HL-60/S4 (cell line): ENCODE measurements at regions not wholly inside any gene's neighbourhood (a gene's known extent, or its start where the extent isn't known, plus 50 kb on each side); places are given as distances from the start of the nearest gene placed in this dataset.

ENCODE experiments used
- in situ Hi-C: fragments of 300-500 bp; cut with MboI; formaldehyde crosslinking; loops from 2 replicates; pipeline ENCODE4 v1.14.3; 2022; ENCODE audit warnings: low sequenced_read_pairs

DNA sequence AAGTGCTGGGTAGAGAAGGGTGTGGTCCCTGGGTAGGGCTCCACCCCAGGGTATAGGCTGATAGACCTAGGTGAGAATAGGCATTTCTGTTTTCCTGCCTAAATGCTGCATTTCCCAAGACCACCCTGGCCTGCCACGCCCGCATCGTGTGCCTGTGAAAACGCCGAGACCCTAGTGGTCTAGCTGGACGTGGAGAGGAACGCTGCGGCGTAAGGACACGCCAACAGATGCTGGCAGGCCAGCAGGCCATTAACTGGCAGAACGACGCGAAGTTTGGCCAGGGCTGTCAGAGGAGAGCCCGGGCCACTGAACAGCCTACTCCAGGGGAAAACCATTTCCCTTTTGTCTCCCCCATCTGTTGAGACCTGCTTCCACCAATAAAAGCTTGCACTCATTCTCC, 373.2 kb upstream of the FIGN start:
- in situ Hi-C loops: no loop called here

DNA sequence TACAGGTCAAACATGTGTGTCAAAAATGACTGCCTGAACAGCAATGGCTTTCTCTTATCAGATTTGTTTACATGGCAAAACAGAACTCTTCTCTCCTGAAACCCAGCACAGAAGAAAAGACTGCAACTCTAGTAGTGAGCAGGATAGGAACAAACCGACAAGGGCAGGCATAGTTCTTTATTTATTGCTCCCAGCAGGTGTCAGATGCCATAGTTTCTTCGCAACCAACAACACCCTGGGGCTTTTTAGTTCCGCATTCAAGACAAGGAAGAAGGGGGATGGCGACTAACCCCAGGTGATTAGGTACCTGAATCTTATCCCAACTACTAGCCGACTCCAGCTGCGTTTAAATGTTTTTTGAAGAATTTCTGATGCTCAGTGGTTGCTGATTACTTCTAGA, 367.5 kb upstream of the FIGN start:
- in situ Hi-C loops: no loop called here

DNA sequence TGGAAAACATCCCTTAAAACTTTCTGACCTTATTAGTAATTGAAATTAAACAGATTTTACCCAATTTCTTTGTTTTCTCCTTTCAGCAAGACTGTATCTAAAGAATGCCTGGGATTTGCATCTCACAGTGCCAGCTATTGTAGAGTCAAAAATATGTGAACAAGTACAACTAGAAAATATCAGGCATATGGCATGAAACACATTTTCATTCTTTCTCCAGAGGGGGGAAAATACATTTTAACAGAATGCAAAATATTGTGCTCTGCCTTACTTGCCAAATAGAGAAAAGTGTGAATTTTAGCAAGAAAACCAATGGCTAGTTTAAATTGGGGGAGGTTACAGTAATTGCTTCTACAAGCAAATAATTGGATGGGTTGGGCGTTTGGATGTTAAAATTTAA, 366.6 kb upstream of the FIGN start:
- in situ Hi-C loops: no loop called here

DNA sequence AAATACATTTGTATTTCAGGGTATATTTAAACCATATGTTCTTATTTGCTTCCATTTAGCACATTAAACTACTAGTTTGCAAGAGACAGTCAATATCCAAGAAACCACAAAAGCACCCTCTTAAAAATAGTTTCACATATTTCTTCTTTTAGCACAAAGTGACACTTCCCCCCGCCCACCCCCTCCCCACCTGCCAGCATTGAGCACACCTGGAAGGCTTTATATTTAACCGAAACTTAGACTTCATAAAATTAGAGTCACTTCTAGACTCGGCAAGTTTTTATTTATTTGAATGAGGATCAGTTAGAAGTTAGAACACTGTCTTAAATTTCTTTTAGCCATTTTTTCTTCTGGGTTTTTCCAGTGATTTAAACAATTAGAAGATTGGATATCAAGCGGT, 355.9 kb upstream of the FIGN start:
- in situ Hi-C loops: no loop called here

DNA sequence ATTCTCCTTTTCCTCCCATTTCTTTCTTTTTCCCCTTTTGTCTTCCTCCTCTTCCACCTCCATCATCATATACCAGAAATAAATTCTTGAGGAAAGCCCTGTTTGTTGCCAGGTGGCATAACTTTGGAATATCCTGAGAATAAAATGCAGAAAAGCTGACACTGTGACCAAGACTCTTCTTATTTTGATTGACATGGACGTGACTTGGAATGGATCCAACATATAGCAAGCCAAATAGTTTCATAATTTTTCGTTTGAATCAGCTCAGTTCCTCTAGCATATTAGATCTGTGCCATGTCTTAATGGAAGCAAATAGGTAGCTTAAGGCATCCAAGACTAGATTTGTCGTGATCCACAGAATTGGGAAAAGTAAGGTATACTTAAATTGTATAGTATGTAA, 354.7 kb upstream of the FIGN start:
- in situ Hi-C loops: no loop called here

DNA sequence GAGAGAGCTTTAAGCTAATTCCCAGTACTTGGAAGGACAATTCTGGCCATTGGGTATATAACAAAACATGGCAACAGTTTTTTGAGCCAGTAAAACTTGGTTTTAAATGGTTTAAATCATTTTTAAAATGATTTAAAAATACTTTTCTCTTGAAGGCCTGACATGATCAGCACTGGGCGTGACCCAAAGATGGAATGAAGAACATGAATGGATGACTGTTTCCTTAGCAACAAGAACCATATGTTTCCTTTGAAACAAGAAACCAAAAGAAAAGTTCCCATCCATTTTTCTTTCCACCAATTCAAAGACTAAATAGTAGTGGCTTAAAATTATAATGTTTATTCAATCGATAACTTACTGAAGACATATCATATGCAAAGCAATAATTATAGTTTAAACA, 348.3 kb upstream of the FIGN start:
- in situ Hi-C loops: no loop called here

DNA sequence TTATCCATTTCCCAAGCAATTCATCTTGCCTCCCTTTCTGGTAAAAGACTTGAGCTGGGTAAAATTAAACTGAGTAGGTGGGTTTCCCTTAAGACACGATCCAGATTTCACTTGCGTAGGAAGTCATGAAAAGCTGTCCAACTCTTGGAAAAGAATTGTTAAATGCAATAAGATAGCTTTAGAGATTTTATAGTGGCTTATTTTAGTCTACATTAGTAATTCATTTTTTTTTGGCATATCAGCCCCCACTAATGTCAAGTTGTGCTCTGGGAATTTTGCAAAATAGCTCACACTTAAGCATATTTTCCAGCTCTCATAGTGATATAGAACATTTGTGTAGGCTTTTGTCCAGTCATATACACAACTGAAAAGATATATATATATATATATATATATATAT, 344.7 kb upstream of the FIGN start:
- in situ Hi-C loops: no loop called here

DNA sequence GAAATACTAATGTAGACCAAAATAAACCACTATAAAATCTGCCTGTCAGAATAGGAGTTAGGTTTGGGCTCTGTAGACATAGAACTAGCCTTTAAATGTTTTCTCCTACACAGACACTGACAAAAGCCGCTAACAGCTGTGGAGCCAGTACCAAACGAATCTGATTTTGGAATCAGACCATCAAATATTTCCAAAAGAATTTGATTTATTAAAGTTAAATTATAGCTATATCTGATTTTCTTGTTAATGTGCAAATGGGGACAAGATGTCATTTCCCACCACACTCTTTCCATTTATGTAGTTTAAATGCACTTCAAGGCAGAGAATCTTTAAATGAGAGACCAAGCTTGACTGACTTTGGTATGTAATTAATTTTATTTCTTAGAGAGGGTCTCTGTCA, 343.4 kb upstream of the FIGN start:
- in situ Hi-C loops: no loop called here

DNA sequence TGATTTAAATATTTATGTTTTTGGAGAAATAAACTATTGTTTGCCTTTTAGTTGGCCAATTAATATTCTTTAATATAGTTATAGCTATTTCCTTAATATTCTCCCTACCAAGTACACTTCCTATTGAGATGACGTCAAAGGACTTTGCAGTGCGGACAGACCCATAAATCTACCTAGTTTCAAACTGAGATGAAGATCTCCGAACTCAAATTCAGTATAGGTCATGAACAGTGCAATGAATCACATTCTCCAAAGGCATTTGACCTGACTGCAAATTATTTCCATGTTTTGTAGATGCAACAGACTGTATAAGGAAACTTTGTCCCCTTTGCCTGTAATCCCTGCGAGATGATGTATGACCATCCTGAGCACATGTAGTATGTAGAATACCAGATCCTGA, 342.6 kb upstream of the FIGN start:
- in situ Hi-C loops: no loop called here

DNA sequence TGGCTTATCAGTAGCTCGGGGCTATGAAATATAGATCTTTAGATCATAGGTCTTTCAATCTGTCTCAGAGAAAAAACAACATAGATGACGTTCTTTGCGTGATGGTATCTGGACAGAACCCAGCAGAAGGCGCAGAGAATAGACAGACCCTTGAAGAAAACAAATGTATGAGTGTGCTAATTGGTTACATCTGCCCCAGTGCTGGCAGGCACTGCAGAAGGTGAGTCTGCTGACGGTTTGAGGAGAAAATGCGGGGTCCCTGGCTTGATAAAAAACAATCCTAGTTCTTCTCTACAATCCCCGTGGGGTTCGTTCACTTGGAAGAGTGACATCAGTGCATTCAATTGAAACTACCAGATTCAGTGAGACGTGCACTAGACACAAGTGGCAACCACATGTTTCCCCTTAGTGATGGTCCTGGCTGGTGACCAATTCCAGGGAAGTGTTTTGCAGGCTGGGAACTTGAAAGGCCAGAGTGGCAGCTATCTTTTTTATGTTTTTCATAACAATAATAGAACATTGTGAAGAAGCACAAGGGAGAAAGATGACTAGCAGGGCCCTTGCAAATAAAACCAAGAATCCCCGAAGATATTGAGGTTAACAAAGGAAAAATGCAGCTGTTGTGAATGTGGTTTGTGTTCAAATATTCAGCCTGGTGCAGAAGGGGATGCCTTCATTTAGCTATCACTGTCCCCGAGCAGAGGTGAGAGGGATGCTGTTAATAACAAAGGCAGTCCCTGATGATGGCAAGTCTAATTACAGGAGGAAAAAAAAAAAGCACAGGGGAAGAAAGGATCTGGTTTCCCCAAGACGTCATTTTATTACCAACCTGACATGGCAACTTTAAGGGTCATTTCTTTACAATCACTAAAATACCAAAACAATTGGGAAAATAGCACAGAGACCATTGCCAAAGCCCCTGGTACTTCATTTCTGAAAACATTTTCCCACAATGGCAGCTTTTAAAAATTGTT, 337.6 kb upstream of the FIGN start:
- in situ Hi-C loops: loop anchor here (25.0 kb wide), 2 partner anchors 736 to 886 kb away; no protein-coding TSS in a partner anchor

DNA sequence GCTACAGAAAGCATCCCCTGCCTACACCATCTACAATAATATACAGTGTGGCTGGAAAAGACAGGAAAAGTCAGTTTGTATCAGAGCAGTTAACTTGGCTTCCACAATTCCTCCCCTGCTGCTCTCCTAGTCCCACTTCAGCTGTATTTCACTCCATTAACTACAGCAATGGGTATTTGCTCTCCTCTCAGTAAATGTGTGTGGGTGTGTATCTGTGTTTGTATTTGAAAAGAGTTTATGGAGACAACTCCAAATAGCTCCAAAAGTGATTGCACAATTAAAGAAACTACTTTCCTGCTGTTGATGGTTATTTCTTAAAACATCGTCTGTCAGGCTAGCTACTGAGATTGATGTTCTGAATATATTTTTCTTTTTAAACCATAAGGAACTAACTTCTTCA, 333.7 kb upstream of the FIGN start:
- in situ Hi-C loops: loop anchor here (25.0 kb wide), 2 partner anchors 732 to 882 kb away; no protein-coding TSS in a partner anchor

DNA sequence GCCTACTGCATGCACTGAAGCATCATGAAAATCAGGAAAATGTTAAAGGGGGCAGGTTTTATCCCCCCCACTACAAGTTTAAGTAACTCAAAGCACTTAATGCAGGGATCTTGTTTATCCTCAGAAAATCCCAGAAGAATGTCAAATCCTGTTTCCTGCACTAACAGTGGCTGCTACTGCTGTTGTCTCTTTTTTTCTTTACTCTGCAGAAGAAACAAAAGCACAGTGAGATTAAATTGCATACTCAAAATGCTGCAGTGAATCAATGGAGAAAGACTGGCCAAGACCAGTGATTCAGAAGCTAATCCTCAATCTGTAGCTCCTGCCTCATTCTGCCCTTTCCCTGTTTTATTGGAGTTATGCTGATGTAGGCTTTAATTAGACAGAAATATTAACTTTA, 332.3 kb upstream of the FIGN start:
- in situ Hi-C loops: loop anchor here (25.0 kb wide), 2 partner anchors 731 to 881 kb away; no protein-coding TSS in a partner anchor

DNA sequence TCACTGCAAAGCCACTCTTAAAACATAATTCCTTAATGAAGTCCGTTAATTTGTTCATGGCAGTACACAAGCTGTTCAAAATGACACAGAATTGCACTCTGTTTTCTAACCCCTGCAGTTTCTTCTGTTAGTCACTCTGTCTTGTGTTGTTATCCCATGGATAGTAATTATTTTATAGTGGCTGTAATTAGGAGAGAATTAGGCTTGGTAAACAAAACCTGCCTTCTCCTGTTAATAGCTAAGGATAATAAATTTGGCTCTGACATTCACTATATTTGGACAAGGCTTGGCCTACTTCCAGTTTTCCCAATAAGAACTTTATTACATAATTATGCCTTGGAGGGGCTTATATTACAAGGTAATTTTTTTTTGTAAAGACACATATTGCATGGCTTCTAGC, 330.3 kb upstream of the FIGN start:
- in situ Hi-C loops: loop anchor here (25.0 kb wide), 2 partner anchors 729 to 879 kb away; no protein-coding TSS in a partner anchor

DNA sequence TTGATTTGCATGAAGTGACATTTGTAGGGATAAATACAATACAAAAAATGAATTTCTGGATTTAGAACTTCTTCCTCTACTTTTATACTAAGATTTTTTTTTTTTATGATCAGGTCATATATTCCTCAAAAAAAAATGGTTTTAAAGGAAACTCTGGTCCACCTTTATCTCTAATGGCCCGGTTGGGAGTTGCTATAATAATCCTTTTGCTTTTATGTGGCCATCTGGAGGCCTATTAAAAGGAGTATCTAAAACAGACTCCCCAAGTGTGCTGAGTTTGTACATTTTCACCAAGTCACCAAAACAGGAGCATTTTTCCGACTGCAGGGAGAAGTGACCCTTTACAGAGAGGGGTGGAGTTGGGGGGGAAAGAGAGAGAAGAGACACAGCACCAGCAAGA, 329.2 kb upstream of the FIGN start:
- in situ Hi-C loops: loop anchor here (25.0 kb wide), 2 partner anchors 728 to 878 kb away; no protein-coding TSS in a partner anchor

DNA sequence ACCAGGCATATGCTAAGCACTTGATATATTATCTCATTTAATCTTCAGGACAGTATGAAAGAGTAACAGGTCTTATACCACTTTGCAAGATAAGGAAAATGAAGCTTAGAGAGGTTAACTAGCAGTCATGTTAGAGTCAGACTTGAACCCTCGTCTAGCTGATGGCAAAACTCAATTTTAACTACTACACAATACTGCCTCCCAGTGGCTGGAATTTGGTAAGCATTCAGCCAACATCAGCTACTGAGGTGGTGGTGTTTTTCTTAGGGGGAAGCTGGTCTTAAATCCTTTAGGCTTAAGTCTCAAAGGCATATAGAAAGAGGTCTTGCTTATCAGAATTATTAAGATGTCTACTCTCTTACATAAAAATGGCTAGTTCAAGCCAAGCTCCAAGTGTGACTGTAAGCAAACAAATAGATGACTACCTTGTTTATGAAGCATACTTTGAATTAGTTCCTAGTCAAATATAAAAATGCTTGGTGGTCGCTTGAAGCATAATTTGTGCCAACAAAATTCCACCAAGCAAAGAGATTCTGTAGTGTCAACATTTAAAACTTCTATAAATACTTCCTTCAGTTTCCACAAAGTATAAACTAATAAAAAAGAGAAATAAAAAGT, 325.4 kb upstream of the FIGN start:
- in situ Hi-C loops: loop anchor here (25.0 kb wide), 2 partner anchors 724 to 874 kb away; no protein-coding TSS in a partner anchor

DNA sequence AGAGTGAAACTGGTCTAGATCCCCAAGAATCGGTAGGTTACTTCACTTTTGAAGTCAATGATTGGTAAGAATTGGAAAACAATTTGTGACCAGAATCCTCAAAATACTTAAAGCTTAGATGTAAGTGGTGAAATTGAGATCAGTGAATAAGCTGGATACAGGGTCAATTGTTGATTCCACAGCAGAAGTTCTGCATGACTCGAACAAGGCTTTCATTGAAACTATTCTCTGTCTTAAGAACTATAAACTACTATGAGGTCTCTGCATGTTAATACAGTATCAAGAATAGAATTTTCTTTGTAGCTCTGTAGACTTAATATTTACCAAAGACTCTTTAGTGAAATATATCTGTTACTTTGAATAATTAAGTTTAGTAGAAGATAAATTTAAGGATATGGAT, 324.2 kb upstream of the FIGN start:
- in situ Hi-C loops: loop anchor here (25.0 kb wide), 2 partner anchors 723 to 873 kb away; no protein-coding TSS in a partner anchor

DNA sequence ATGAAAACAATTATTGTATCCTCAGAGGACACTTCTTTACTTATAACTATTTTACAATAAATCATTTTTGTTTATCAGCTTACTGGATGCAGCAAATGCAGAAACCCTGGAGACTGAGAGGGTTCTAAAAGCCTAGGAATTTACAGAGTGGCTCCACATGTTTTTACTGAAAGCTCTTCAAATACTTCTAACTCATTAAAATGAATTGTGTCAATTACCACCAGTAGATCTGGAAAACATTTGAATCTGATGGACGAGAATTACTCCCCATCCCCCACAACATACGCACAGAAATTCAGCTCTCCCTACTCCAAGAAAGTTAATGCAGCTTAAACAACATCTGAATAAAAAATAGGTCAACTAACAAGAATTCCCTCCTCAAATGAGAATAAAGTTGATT, 319.8 kb upstream of the FIGN start:
- in situ Hi-C loops: loop anchor here (25.0 kb wide), 2 partner anchors 718 to 868 kb away; no protein-coding TSS in a partner anchor

DNA sequence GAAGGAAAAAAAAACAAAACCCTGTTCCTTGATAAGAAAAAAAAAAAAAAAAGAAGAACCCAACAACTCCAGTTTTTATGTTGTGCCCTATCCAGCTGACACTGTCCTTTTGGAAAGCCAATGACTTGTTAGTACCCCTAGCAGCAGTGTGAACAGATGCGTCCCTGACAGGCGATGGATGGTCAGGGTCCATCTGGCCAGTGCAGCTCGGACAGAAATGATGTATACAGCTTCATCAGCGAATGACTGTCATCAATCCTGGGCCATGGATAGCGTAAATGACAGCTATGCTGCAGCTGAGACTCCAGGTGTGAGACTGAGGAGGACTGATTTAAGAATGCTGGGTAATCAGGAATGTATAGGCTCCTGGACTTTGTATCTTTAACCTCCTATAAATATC, 318.8 kb upstream of the FIGN start:
- in situ Hi-C loops: loop anchor here (25.0 kb wide), 2 partner anchors 717 to 867 kb away; no protein-coding TSS in a partner anchor

DNA sequence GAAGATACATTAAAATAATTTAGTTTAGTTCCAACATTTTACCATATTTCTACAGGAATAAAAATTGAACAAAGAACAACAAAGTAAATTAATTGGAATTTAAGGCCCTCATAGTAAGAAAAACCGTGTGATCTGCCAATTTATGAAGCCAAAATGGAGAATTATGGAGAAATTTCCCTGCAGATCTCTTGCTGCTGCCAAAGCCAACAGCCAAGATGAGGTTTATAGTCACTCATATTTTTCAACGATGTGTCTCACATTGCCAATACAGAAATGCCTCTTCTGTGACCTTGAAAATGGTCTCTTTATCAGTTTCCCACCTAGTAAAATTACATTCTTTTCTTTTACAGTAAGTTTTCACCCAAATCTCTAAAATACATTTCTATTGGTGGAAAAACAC, 317.2 kb upstream of the FIGN start:
- in situ Hi-C loops: loop anchor here (25.0 kb wide), 2 partner anchors 716 to 866 kb away; no protein-coding TSS in a partner anchor

DNA sequence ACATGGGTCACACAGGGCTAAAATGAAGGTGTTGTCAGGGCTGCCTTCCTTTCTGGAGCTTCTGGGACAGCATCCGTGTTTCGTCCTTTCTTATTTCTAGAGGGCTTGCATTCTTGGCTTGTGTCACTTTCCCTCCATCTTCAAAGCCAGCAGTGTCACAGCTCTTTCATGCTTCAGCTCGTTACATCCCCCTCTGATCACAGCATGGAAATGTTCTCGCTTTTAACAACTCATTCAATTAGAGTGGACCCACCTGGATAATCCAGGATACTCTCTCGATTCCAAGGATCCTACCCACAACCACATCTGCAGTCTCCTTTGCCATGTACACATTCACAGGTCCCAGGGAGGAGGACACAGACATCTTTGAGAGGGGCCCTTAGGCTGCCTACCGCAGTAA, 316.2 kb upstream of the FIGN start:
- in situ Hi-C loops: loop anchor here (25.0 kb wide), 2 partner anchors 715 to 865 kb away; no protein-coding TSS in a partner anchor

DNA sequence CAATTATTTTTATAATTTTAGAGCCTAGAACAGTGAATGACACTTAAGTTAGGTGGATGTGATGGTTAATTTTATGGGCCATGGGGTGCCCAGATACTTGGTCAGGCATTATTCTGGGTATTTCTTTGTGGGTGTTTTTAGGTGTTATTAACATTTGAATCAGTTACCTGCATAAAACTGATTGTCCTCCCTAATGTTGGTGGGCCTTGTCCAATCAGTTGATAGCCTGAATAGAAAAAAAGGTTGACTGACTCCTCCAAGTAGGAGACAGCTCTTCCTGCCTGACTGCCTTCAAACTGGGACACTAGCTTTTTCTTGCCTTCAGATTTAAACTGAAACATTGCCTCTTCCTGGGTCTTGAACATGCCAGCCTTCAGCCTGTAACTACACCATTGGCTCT, 312.9 kb upstream of the FIGN start:
- in situ Hi-C loops: no loop called here

DNA sequence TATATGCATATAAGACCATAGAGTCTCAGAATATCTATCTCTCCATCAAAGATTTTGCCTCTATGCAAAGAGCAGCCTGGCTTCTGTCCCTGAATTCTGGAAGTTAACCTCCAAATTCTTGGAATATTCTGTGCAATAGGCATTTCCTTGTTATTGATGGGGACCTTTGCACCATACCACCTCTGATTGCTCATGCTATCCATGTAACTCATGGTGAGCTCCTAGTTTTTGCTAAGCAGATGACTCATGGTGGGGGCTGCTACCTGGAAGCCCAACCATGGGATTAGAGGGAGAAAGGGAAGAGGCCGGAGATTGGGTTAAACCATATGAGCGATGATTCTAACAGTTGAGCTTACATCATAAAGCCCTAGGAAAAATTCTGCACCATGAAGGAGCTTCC, 310.2 kb upstream of the FIGN start:
- in situ Hi-C loops: no loop called here
